ENCODE measurements at regions not wholly inside any gene's neighbourhood (a gene's known extent, or its start where the extent isn't known, plus 50 kb on each side); places are given as distances from the start of the nearest gene placed in this dataset.
"Not testable (repeated sequence)": the region's sequence is repeated elsewhere in the genome, so short reads cannot be mapped to it uniquely, and the experiment has no call there.

DNA sequence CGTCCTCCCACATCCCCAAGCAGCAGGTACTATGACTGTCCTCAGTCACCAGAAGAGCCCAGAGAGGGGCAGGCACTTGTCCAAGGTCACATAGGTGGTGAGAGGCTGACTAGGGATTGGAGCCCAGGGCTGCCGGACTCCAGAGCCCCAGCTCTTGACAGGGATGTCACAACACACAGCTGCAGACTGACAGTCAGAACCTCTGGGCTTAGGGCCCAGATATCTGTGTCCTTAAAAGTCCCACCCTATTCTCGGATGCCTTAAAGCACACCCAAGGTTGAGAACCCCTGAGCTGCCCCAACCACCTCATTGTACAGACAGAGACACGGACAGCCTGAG lies 622.9 kb downstream of the MATN1 start:
- DNase-seq (ENCODE audit: low read depth): no peak
- TF ChIP-seq, protein P1, sequence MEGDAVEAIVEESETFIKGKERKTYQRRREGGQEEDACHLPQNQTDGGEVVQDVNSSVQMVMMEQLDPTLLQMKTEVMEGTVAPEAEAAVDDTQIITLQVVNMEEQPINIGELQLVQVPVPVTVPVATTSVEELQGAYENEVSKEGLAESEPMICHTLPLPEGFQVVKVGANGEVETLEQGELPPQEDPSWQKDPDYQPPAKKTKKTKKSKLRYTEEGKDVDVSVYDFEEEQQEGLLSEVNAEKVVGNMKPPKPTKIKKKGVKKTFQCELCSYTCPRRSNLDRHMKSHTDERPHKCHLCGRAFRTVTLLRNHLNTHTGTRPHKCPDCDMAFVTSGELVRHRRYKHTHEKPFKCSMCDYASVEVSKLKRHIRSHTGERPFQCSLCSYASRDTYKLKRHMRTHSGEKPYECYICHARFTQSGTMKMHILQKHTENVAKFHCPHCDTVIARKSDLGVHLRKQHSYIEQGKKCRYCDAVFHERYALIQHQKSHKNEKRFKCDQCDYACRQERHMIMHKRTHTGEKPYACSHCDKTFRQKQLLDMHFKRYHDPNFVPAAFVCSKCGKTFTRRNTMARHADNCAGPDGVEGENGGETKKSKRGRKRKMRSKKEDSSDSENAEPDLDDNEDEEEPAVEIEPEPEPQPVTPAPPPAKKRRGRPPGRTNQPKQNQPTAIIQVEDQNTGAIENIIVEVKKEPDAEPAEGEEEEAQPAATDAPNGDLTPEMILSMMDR (IDR thresholded peaks at IDR 0.05; ENCODE audit: low read length, missing control alignments): no peak
- no peak overlapping the region for H3K4me3 ChIP-seq (replicated peaks; ENCODE audit: low read depth, low read length)

DNA sequence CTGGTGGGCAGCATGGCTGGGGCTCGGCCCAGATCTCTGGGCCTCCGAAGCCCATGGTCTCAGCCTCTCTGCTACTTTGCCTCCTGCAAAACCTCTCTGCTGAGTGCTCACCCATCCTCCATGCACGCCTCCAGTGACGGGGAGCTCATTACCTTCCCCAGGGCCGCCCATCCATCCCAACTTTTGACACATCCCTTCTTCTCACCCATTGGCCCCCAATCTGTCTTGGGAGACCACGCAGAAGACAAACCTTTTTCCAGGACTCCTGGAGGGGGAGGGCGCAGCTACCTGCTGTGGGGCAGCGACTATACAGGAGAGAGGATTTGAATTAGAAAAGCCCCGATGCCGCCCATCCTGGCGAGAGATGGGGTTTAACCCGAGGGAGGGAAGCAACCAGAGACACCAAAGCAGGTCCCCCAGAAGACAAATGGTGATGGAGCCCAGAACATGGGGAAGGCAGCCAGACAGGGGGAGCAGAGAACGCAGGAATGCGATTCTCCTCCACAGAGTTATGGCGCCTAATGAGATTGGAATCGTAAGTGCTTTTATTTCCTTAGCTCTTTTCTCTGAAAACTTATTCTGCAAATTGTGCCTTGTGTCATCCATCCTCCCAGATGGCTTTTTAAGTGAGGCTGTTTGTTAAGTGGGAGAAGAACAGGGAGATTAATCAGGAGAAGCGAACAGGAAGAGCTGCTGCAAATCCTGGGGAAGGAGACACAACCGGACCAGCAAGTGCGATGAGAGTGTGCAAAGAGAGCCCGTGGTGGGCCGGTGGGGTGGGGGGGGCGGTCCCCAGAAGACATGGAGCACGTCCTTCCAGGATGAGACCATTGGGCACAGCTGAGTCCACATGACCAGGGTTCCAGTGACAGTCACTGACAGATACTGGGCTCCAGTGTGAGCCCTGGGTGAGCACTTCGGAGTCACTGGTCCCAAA lies 623.5 kb downstream of the MATN1 start:
- no peak overlapping the region for H3K4me3 ChIP-seq (replicated peaks; ENCODE audit: low read depth, low read length)
- no peak for DNase-seq (ENCODE audit: low read depth)
- TF ChIP-seq, protein P1 (IDR thresholded peaks at IDR 0.05; ENCODE audit: low read length, missing control alignments): no peak

DNA sequence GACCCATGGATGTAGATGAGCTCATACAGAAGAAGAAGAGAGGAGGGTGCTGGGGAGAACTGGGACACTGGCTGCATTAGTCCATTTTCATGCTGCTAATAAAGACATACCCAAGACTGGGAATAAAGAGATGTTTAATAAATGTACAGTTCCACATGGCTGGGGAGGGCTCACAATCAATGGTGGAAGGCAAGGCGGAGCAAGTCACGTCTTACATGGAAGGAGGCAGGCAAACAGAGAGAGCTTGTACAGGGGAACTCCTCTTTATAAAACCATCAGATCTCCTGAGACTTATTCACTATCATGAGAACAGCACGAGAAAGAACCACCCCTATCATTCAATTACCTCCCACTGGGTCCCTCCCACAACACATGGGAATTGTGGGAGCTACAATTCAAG lies 625.5 kb downstream of the MATN1 start:
- not testable (repeated sequence) for H3K4me3 ChIP-seq (replicated peaks; ENCODE audit: low read depth, low read length); DNase-seq (ENCODE audit: low read depth)

DNA sequence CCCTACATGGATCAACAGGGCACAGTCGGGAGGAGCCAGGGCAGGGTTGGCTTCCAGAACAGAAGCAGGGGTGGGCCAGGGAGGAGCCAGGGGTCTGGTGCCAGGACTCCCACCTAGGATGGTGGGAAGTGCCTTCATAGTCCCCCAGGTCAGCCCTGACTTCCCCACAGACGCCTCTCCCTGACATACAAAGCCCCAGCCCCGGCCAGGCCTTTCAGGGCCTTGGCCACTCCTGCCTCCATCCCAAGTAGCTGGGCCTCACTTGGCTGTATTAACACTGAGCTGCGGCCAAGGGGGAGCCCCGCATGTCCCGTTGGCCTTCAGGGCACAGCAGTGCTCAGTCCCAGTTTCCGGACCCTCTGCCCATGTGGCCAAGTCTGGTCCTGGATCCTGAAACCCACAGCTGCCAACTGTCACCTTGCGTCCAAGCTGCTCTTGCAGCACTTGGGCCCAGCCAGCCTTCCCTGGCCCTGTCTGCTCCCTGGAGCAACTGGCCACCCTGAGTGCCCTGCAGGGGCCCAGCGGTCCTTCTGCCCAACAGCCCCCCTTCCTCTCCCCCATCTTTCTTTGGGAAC lies 627.8 kb downstream of the MATN1 start:
- DNase-seq (ENCODE audit: low read depth): no peak
- TF ChIP-seq, protein P1 (IDR thresholded peaks at IDR 0.05; ENCODE audit: low read length, missing control alignments): no peak
- H3K4me3 ChIP-seq (replicated peaks; ENCODE audit: low read depth, low read length): no peak overlapping the region

DNA sequence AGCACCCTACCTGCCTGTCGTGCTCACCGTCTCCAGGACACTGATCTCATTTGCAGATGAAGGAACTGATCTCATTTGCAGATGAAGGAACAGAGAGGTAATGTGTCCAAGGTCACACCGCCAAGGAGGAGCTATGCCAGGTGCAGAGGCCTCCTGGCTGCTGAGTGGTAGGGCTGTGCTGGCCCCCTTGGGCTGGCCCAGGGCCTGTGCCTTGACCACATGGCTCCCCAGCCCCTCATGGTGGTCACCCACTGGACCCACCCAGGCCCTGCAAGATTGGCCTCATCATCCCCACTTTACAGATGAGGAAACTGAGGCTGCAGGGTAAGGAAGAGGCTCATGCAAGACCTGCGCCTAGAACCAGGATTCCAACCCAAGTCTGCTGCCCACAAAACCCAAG lies 628.3 kb downstream of the MATN1 start:
- DNase-seq (ENCODE audit: low read depth): no peak
- TF ChIP-seq, protein P1 (IDR thresholded peaks at IDR 0.05; ENCODE audit: low read length, missing control alignments): no peak
- no peak overlapping the region for H3K4me3 ChIP-seq (replicated peaks; ENCODE audit: low read depth, low read length)

DNA sequence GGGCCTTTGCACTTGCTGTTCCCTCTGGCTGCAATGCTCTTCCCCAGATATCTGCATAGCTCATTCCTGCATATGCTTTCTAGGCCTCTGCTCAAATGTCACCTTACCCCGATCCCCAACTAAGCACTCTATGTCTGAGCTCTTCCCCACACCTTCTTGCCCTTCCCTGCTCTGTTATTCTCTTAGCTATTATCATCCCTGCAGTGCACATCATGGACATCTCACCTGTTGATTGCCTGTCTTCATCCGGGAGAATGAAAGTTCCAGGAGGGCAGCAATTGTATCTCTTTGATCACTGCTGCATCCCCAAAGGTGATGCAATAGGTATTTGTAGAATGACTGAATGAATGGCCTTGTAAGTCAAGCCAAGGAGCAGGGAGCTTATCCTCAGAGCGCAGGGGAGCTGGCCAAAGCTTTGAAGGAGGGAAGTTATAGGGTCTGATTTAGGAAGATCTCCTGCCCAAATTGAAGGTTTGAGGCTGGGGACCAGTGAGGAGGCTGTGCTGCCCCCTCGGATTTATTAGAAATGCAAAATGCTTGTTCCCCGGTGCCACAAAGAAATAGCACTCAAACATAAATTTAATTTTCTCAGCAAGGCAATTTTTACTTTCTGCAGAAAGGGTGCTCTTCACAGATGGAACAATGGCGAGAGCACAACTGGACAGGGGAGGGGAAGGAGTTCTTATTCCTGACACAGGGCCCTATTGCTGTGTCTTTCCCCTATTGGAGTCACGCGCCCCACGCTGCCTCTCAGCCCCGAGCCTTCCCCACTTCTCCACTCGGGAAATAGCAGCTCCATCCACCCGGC lies 631.1 kb downstream of the MATN1 start:
- no peak for DNase-seq (ENCODE audit: low read depth)
- no peak overlapping the region for H3K4me3 ChIP-seq (replicated peaks; ENCODE audit: low read depth, low read length)
- TF ChIP-seq, protein P1 (IDR thresholded peaks at IDR 0.05; ENCODE audit: low read length, missing control alignments): no peak

DNA sequence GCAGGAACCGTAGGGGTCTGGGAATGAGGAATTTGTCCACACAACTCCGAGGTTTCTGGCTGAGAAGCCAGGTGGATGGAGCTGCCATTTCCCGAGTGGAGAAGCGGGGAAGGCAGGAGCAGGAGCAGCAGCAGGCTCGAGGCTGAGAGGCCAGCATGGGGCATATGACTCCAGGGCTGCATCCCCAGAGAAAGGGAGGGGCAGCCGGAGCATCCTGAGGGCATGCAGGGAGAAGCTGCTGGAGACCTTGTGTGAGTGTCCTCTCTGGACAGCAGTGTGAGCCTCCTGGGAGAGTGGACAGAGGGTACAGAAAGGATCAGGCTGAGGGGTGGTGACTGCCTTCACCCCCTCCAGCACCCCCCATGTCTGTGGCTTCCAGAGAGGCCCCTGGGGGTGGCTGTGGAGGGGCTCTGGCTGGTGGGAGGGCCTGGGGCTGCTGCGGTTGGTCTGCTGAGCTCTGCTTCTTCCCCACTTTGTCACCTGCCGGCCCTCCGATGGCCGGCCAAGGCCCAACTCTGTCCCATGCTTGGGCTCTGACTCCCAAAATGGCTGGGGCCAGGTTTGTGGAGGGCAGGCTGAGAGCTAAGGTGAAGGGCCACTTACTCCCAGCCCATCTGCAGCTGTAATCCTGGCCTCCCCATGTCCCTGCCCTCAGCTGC lies 633.1 kb downstream of the MATN1 start:
- DNase-seq (ENCODE audit: low read depth): no peak
- H3K4me3 ChIP-seq (replicated peaks; ENCODE audit: low read depth, low read length): no peak overlapping the region
- TF ChIP-seq, protein P1 (IDR thresholded peaks at IDR 0.05; ENCODE audit: low read length, missing control alignments): no peak

Data from fibroblast of pulmonary artery (primary cell).